Endothelial cell of umbilical vein (primary cell): ENCODE measurements at regions not wholly inside any gene's neighbourhood (a gene's known extent, or its start where the extent isn't known, plus 50 kb on each side); places are given as distances from the start of the nearest gene placed in this dataset.

Experiments
- BruUV-seq: library from RNA; stranded (reverse); fragments of 400-500 nt; replicated peaks from 2 replicates; lab custom pipeline; 2021; lab: Mats Ljungman, UMichigan
- CTCF ChIA-PET: fragments of 300-600, 350-600 bp; sonication (Branson Sonifier 250); formaldehyde crosslinking; loops from one replicate; lab custom pipeline; 2021; ENCODE audit warnings: antibody characterized with exemption, inconsistent platforms; lab: Charles Lee
- POLR2A ChIA-PET: fragments of 300-600, 350-600 bp; sonication (Branson Sonifier 250); formaldehyde crosslinking; loops from one replicate; lab custom pipeline; 2021; ENCODE audit warnings: antibody characterized with exemption, inconsistent platforms; lab: Charles Lee
- DNase-seq: peaks from one replicate; pipeline ENCODE4 v3.0.0-alpha.2; 2011; ENCODE audit warnings: low read depth, low spot score
- FAIRE-seq: peaks from 2 replicates; lab custom pipeline; 2011; peaks lifted over from hg19 to GRCh38; lab: Jason Lieb, UNC
- H2AFZ ChIP-seq: 2 replicates; pipeline ENCODE4 v1.6.0; 2012; ENCODE audit warnings: low read depth, low read length, control low read depth, inconsistent platforms
- H3K27ac ChIP-seq: 2 replicates; pipeline ENCODE4 v1.5.1; 2011; ENCODE audit warnings: low read depth, mild to moderate bottlenecking, control low read depth, low read length, moderate library complexity; ENCODE audit not compliant: insufficient read depth
- H3K27me3 ChIP-seq, 2 experiments: 2 replicates each; pipeline versions ENCODE4 v1.6.0 to v1.6.1; 2011; ENCODE audit warnings: low read length in 2 of 2, mixed read lengths in 1 of 2; ENCODE audit not compliant: control insufficient read depth in 2 of 2, insufficient read depth in 2 of 2
- H3K36me3 ChIP-seq, 2 experiments: 2 replicates in 1 of 2; 3 replicates in 1 of 2; pipeline ENCODE4 v1.5.1; 2011; ENCODE audit warnings: low read length in 2 of 2, mild to moderate bottlenecking in 1 of 2, moderate library complexity in 1 of 2; ENCODE audit not compliant: control insufficient read depth in 2 of 2, insufficient read depth in 2 of 2; ENCODE audit errors: extremely low read depth in 1 of 2
- H3K4me1 ChIP-seq: 3 replicates; pipeline ENCODE4 v1.5.1; 2011; ENCODE audit warnings: mild to moderate bottlenecking, low read length; ENCODE audit not compliant: control insufficient read depth, insufficient read depth; ENCODE audit errors: extremely low read depth
- H3K4me2 ChIP-seq: 2 replicates; pipeline ENCODE4 v1.6.1; 2011; ENCODE audit warnings: low read length, control low read depth, mixed read lengths; ENCODE audit not compliant: insufficient read depth
- H3K4me3 ChIP-seq, 3 experiments: fragments of 200-600 bp in 1 of 3; sonication (generic), shearing (Covaris generic) in 1 of 3; replicated peaks in 1 of 3; 2 replicates each; pipeline ENCODE4 v1.5.1; 2011 to 2016; ENCODE audit warnings: control low read depth in 3 of 3, low read length in 3 of 3, mild to moderate bottlenecking in 2 of 3, inconsistent platforms in 1 of 3, low read depth in 1 of 3, moderate library complexity in 1 of 3; ENCODE audit not compliant: insufficient read depth in 1 of 3
- H3K79me2 ChIP-seq: 2 replicates; pipeline ENCODE4 v1.6.0; 2012; ENCODE audit warnings: low read length, inconsistent platforms; ENCODE audit not compliant: control insufficient read depth, insufficient read depth
- H3K9ac ChIP-seq: replicated peaks from 2 replicates; pipeline ENCODE3; 2011; ENCODE audit warnings: low read length, control low read depth; ENCODE audit not compliant: insufficient read depth; ENCODE audit errors: extremely low read depth
- H3K9me1 ChIP-seq: replicated peaks from 3 replicates; pipeline ENCODE4 v1.6.0; 2011; ENCODE audit warnings: mild to moderate bottlenecking, low read length; ENCODE audit not compliant: control insufficient read depth, insufficient read depth; ENCODE audit errors: extremely low read depth
- H3K9me3 ChIP-seq: replicated peaks from 2 replicates; pipeline ENCODE4 v1.5.1; 2012; ENCODE audit warnings: low read length, inconsistent platforms; ENCODE audit not compliant: control insufficient read depth, insufficient read depth
- H4K20me1 ChIP-seq: replicated peaks from 2 replicates; pipeline ENCODE3; 2011; ENCODE audit warnings: mild to moderate bottlenecking, low read length; ENCODE audit not compliant: control insufficient read depth, insufficient read depth; ENCODE audit errors: extremely low read depth
- CTCF ChIP-seq, 2 donors: IDR thresholded peaks; 1 replicate in 1 of 2; 2 replicates in 1 of 2; pipeline ENCODE4 v1.5.1; 2011; ENCODE audit warnings: low read length in 2 of 2, mild to moderate bottlenecking in 2 of 2, moderate library complexity in 2 of 2, control low read depth in 1 of 2, inconsistent platforms in 1 of 2, low read depth in 1 of 2; ENCODE audit not compliant: insufficient read depth in 1 of 2; ENCODE audit errors: extremely low read depth in 1 of 2
- EZH2 ChIP-seq: IDR thresholded peaks from 2 replicates; pipeline ENCODE4 v1.6.1; 2012; ENCODE audit warnings: borderline replicate concordance, low read depth, mild to moderate bottlenecking, moderate library complexity, low read length, inconsistent platforms; ENCODE audit not compliant: severe bottlenecking
- FOS ChIP-seq: IDR thresholded peaks from 2 replicates; pipeline ENCODE4 v1.6.1; 2011; ENCODE audit warnings: mild to moderate bottlenecking, low read length, moderate library complexity, borderline replicate concordance; ENCODE audit not compliant: insufficient read depth
- GATA2 ChIP-seq: IDR thresholded peaks from 2 replicates; pipeline ENCODE4 v1.7.0; 2011; ENCODE audit warnings: low read depth, mild to moderate bottlenecking, moderate library complexity, mixed read lengths, low read length; ENCODE audit not compliant: insufficient read length, insufficient read depth
- JUN ChIP-seq: IDR thresholded peaks from 2 replicates; pipeline ENCODE4 v1.6.1; 2011; ENCODE audit warnings: borderline replicate concordance, low read depth; ENCODE audit not compliant: insufficient read length, insufficient read depth
- MAX ChIP-seq: IDR thresholded peaks from 2 replicates; pipeline ENCODE4 v1.6.1; 2011; ENCODE audit not compliant: insufficient read depth, insufficient read length
- MYC ChIP-seq: IDR thresholded peaks from one replicate; pipeline ENCODE4 v1.6.1; 2011; ENCODE audit warnings: mild to moderate bottlenecking, low read depth, low read length
- POLR2A ChIP-seq: IDR thresholded peaks from 2 replicates; pipeline ENCODE4 v1.6.1; 2012; ENCODE audit warnings: low read depth, mild to moderate bottlenecking, control low read depth, low read length
- POLR2AphosphoS5 ChIP-seq: IDR thresholded peaks from 2 replicates; pipeline ENCODE4 v1.6.1; 2012; ENCODE audit warnings: low read depth, mild to moderate bottlenecking, control low read depth, low read length, moderate library complexity; ENCODE audit not compliant: insufficient read depth
- dilution Hi-C: fragments of 300-500 bp; cut with MboI; formaldehyde crosslinking; loops from one replicate; pipeline ENCODE4 v1.15.0; 2019; ENCODE audit warnings: low sequenced_read_pairs; ENCODE audit not compliant: extremely low pct_ligation_motif_present
- intact Hi-C: fragments of 100-400 bp; cut with micrococcal nuclease; formaldehyde crosslinking; loops from one replicate; pipeline ENCODE4 v1.10.0; 2022

- no TSS peak for BruUV-seq
- Histone ChIP-seq H3K4me2 (no peak overlapping the region), H3K27me3 (no peaks in the 10 kb centered on the region), H3K9me1 (no peaks in the 10 kb centered on the region), H2AFZ (no peak overlapping the region), H4K20me1 (no peaks in the 10 kb centered on the region), H3K27ac (no peak overlapping the region), H3K36me3 (no peaks in the 10 kb centered on the region), H3K9me3 (no peaks in the 10 kb centered on the region), H3K9ac (no peak overlapping the region), H3K4me1 (no peaks in the 10 kb centered on the region), H3K79me2 (no peaks in the 10 kb centered on the region), H3K4me3 (no peak overlapping the region)
- intact Hi-C loops, result no loop called here
- DNase-seq, result no peak
- TF ChIP-seq EZH2 (no peak), POLR2A (no peak), POLR2AphosphoS5 (no peak), MAX (no peak), FOS (no peak)
- POLR2A ChIA-PET, result no interaction called here
- CTCF ChIA-PET, result no interaction called here
- dilution Hi-C loops, result no loop called here
- FAIRE-seq, result no peak
Observed at GRCh38 chr18:51537487-51537886, 340.0 kb upstream of the MEX3C start.

- no peak for FAIRE-seq
- TF ChIP-seq JUN (no peak), EZH2 (no peak), POLR2AphosphoS5 (no peak), MAX (no peak), CTCF (IDR thresholded peaks at IDR 0.05; ENCODE audit: extremely low read depth in 1 of 2, insufficient read depth in 1 of 2, low read depth in 1 of 2, low read length in 2 of 2) (no peak), FOS (no peak), POLR2A (no peak), GATA2 (no peak), MYC (no peak)
Observed at GRCh38 chr18:51540562-51540961, 343.1 kb upstream of the MEX3C start.

More at GRCh38 chr18:51540562-51540961, 343.1 kb upstream of the MEX3C start:
- Histone ChIP-seq H3K36me3 (no peaks in the 10 kb centered on the region), H3K79me2 (no peaks in the 10 kb centered on the region), H3K9ac (no peak overlapping the region), H3K4me2 (no peak overlapping the region), H3K4me1 (no peaks in the 10 kb centered on the region), H3K27me3 (no peaks in the 10 kb centered on the region), H3K9me1 (no peaks in the 10 kb centered on the region), H3K4me3 (no peak overlapping the region), H2AFZ (no peak overlapping the region), H4K20me1 (no peaks in the 10 kb centered on the region), H3K27ac (no peak overlapping the region), H3K9me3 (no peaks in the 10 kb centered on the region)
- dilution Hi-C loops, result no loop called here
- ChIA-PET POLR2A (no interaction called here), CTCF (no interaction called here)
- intact Hi-C loops, result no loop called here
- DNase-seq, result no peak
- no TSS peak for BruUV-seq
